HEK293 (cell line): ENCODE measurements at regions not wholly inside any gene's neighbourhood (a gene's known extent, or its start where the extent isn't known, plus 50 kb on each side); places are given as distances from the start of the nearest gene placed in this dataset.

Source experiments
- CTCF ChIA-PET: fragments of 350-600 bp; formaldehyde crosslinking; extraction: SDS; loops from one replicate; lab custom pipeline; 2021; ENCODE audit warnings: antibody characterized with exemption; lab: Yijun Ruan, JAX
- POLR2A ChIA-PET: fragments of 300-600 bp; formaldehyde crosslinking; extraction: SDS; loops from one replicate; lab custom pipeline; 2020; ENCODE audit warnings: antibody characterized with exemption, inconsistent platforms; lab: Yijun Ruan, JAX
- H3K27ac ChIP-seq: fragments of 200-500 bp; sonication (Bioruptor generic); 2 replicates; pipeline ENCODE4 v1.5.1; 2014; ENCODE audit warnings: low read depth, low read length, control low read depth, inconsistent platforms; ENCODE audit errors: extremely low read depth
- H3K36me3 ChIP-seq, 2 experiments: fragments of 200-500 bp in 1 of 2; sonication (Bioruptor generic) in 1 of 2; 1 replicate in 1 of 2; 2 replicates in 1 of 2; pipeline ENCODE4 v1.5.1; 2014 to 2017; ENCODE audit warnings: inconsistent platforms in 2 of 2, low read length in 2 of 2; ENCODE audit not compliant: control insufficient read depth in 2 of 2, insufficient read depth in 1 of 2
- H3K4me1 ChIP-seq: fragments of 200-500 bp; sonication (Bioruptor generic); 2 replicates; pipeline ENCODE4 v1.5.1; 2014; ENCODE audit warnings: mild to moderate bottlenecking, low read length, inconsistent platforms; ENCODE audit not compliant: control insufficient read depth, insufficient read depth
- H3K4me3 ChIP-seq: 2 replicates; pipeline ENCODE4 v1.5.1; 2011; ENCODE audit warnings: low read depth, mild to moderate bottlenecking, control low read depth, low read length, moderate library complexity
- H3K9me3 ChIP-seq: fragments of 200-500 bp; sonication (Bioruptor generic); 2 replicates; pipeline ENCODE4 v1.5.1; 2014; ENCODE audit warnings: low read depth, low read length, inconsistent platforms; ENCODE audit not compliant: control insufficient read depth, insufficient read depth
- BCL11B ChIP-seq: fragments of 450-650 bp; formaldehyde crosslinking; IDR thresholded peaks from 2 replicates; pipeline ENCODE4 v1.5.1; 2016; ENCODE audit warnings: low read depth, missing biosample characterization, missing genetic modification characterization
- KLF10 ChIP-seq: fragments of 450-650 bp; IDR thresholded peaks from 2 replicates; pipeline ENCODE4 v1.5.1; 2018; ENCODE audit warnings: missing biosample characterization, mild to moderate bottlenecking, missing genetic modification characterization
- KLF7 ChIP-seq: fragments of 450-650 bp; formaldehyde crosslinking; IDR thresholded peaks from 2 replicates; pipeline ENCODE4 v1.5.1; 2016; ENCODE audit warnings: missing biosample characterization, missing genetic modification characterization, borderline replicate concordance
- OSR2 ChIP-seq: fragments of 450-650 bp; formaldehyde crosslinking; IDR thresholded peaks from 2 replicates; pipeline ENCODE4 v1.5.1; 2016; ENCODE audit warnings: missing biosample characterization, missing genetic modification characterization
- OVOL3 ChIP-seq: fragments of 450-650 bp; formaldehyde crosslinking; IDR thresholded peaks from 2 replicates; pipeline ENCODE4 v1.5.1; 2016; ENCODE audit warnings: missing biosample characterization, missing genetic modification characterization
- PRDM6 ChIP-seq: fragments of 450-650 bp; formaldehyde crosslinking; IDR thresholded peaks from 2 replicates; pipeline ENCODE4 v1.5.1; 2017; ENCODE audit warnings: missing biosample characterization, missing genetic modification characterization
- REPIN1 ChIP-seq: fragments of 450-650 bp; formaldehyde crosslinking; IDR thresholded peaks from 2 replicates; pipeline ENCODE4 v1.5.1; 2017; ENCODE audit warnings: missing biosample characterization, missing genetic modification characterization, low read depth
- ZNF169 ChIP-seq: fragments of 450-650 bp; formaldehyde crosslinking; IDR thresholded peaks from 2 replicates; pipeline ENCODE4 v1.5.1; 2016; ENCODE audit warnings: missing biosample characterization, missing genetic modification characterization
- ZNF274 ChIP-seq, 2 experiments: fragments of 200-500 bp in 1 of 2; fragments of 450-650 bp in 1 of 2; sonication (Bioruptor generic) in 1 of 2; formaldehyde crosslinking in 1 of 2; IDR thresholded peaks; 2 replicates each; pipeline versions ENCODE4 v1.5.1 to v1.6.1; 2014 to 2016; ENCODE audit warnings: borderline replicate concordance in 1 of 2, inconsistent platforms in 1 of 2, low read length in 1 of 2, missing biosample characterization in 1 of 2, missing genetic modification characterization in 1 of 2
- ZNF404 ChIP-seq: fragments of 450-650 bp; formaldehyde crosslinking; IDR thresholded peaks from 2 replicates; pipeline ENCODE4 v1.5.1; 2017; ENCODE audit warnings: missing biosample characterization, missing genetic modification characterization
- ZNF555 ChIP-seq: fragments of 450-650 bp; formaldehyde crosslinking; conservative IDR thresholded peaks from 2 replicates; pipeline ENCODE4 v1.5.1; 2017; ENCODE audit warnings: missing biosample characterization, mild to moderate bottlenecking, missing genetic modification characterization, inconsistent platforms
- ZNF792 ChIP-seq: fragments of 450-650 bp; formaldehyde crosslinking; IDR thresholded peaks from 2 replicates; pipeline ENCODE4 v1.5.1; 2016; ENCODE audit warnings: missing biosample characterization, missing genetic modification characterization
- TF ChIP-seq, protein P1 (sequence below): fragments of 450-650 bp; formaldehyde crosslinking; IDR thresholded peaks from 2 replicates; pipeline ENCODE4 v1.5.1; 2016; ENCODE audit warnings: missing biosample characterization, missing genetic modification characterization
- TF ChIP-seq, protein P2 (sequence below): fragments of 450-650 bp; formaldehyde crosslinking; IDR thresholded peaks from 2 replicates; pipeline ENCODE4 v1.5.1; 2016; ENCODE audit warnings: missing biosample characterization, missing genetic modification characterization

- TF ChIP-seq BCL11B (tag by site-specific recombination) = no peak
Measured at GRCh38 chr20:22841846-22842245, 193.3 kb upstream of the SSTR4 start (continued).

DNA sequence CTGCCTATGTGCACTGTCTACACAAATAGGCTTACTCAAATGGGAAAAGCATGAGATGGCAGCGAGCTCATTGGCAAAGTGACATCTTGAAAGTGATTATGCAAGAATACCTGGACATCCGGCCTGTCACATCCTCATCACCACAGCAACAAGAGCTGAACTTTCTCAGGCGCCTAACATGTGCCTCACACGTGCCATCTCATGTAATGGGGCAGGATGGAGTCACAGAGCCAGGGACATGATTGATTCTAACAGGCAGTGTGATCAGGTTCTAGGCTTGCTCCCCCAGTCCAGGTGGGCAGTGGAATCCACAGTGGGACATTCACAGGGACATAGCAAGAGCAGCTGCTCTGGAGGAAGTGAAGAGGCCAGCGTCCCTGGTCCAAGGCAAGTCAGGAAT lies 192.3 kb upstream of the SSTR4 start:
- ChIA-PET POLR2A (no interaction called here), CTCF (interaction anchor here (0.7 to 2.2 kb wide), 3 partner anchors 9 to 203 kb away, joined by 3 to 8 read pairs (median 4); no protein-coding TSS in a partner anchor)
- H3K27ac ChIP-seq = no peak overlapping the region
- H3K4me1 ChIP-seq = peaks cover 4% of the 10 kb centered on the region; the same call in 1 of the 2 replicates
- H3K4me3 ChIP-seq = no peak overlapping the region
- TF ChIP-seq, protein P1, sequence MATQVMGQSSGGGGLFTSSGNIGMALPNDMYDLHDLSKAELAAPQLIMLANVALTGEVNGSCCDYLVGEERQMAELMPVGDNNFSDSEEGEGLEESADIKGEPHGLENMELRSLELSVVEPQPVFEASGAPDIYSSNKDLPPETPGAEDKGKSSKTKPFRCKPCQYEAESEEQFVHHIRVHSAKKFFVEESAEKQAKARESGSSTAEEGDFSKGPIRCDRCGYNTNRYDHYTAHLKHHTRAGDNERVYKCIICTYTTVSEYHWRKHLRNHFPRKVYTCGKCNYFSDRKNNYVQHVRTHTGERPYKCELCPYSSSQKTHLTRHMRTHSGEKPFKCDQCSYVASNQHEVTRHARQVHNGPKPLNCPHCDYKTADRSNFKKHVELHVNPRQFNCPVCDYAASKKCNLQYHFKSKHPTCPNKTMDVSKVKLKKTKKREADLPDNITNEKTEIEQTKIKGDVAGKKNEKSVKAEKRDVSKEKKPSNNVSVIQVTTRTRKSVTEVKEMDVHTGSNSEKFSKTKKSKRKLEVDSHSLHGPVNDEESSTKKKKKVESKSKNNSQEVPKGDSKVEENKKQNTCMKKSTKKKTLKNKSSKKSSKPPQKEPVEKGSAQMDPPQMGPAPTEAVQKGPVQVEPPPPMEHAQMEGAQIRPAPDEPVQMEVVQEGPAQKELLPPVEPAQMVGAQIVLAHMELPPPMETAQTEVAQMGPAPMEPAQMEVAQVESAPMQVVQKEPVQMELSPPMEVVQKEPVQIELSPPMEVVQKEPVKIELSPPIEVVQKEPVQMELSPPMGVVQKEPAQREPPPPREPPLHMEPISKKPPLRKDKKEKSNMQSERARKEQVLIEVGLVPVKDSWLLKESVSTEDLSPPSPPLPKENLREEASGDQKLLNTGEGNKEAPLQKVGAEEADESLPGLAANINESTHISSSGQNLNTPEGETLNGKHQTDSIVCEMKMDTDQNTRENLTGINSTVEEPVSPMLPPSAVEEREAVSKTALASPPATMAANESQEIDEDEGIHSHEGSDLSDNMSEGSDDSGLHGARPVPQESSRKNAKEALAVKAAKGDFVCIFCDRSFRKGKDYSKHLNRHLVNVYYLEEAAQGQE = no peak
- TF ChIP-seq REPIN1 (tag by site-specific recombination) = no peak
- no peak for TF ChIP-seq KLF7 (tag by site-specific recombination)
- no peak for TF ChIP-seq ZNF404 (tag by site-specific recombination)
- TF ChIP-seq ZNF169 (tag by site-specific recombination) = no peak
- TF ChIP-seq ZNF792 = no peak
- TF ChIP-seq KLF10 (tag by site-specific recombination) = no peak
- TF ChIP-seq ZNF274 (IDR thresholded peaks at IDR 0.05; ENCODE audit: low read length) = no peak
- TF ChIP-seq ZNF274 (tag by site-specific recombination; IDR thresholded peaks at IDR 0.05; ENCODE audit: borderline replicate concordance) = no peak
- H3K9me3 ChIP-seq = no peaks in the 10 kb centered on the region
- no peaks in the 10 kb centered on the region for H3K36me3 ChIP-seq

DNA sequence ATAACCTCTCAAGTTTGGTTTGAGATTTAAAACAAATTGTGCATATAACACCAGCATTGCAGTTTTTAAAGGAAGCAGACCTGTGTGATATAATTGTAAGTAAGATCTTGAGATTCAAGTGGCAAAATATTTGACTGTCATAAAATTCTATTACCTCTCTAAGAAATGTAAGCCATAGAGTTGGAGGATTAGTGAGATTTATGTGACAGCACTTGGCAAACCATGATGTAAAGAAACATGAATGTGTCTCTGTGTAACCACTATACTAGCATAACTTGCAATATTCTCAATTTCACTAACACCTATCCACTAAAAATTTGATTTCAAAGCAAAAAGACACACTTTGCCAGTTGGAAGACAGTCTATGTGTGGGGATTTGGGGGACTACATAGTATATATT lies 190.2 kb upstream of the SSTR4 start:
- Histone ChIP-seq H3K27ac (no peak overlapping the region), H3K4me1 (peaks cover 4% of the 10 kb centered on the region; the same call in 1 of the 2 replicates), H3K36me3 (no peaks in the 10 kb centered on the region), H3K4me3 (no peak overlapping the region), H3K9me3 (no peaks in the 10 kb centered on the region)
- ChIA-PET POLR2A (no interaction called here), CTCF (interaction anchor here (0.7 to 1.3 kb wide), 2 partner anchors 8 to 107 kb away, joined by 3 read pairs; no protein-coding TSS in a partner anchor)
- peak; percentile 56 for TF ChIP-seq PRDM6 (tag by site-specific recombination)
- TF ChIP-seq, protein P2, sequence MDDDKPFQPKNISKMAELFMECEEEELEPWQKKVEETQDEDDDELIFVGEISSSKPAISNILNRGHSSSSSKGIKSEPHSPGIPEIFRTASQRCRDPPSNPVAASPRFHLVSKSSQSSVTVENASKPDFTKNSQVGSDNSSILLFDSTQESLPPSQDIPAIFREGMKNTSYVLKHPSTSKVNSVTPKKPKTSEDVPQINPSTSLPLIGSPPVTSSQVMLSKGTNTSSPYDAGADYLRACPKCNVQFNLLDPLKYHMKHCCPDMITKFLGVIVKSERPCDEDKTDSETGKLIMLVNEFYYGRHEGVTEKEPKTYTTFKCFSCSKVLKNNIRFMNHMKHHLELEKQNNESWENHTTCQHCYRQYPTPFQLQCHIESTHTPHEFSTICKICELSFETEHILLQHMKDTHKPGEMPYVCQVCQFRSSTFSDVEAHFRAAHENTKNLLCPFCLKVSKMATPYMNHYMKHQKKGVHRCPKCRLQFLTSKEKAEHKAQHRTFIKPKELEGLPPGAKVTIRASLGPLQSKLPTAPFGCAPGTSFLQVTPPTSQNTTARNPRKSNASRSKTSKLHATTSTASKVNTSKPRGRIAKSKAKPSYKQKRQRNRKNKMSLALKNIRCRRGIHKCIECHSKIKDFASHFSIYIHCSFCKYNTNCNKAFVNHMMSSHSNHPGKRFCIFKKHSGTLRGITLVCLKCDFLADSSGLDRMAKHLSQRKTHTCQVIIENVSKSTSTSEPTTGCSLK (tag by site-specific recombination) = no peak
- 0 out of 2 replicates have a peak, but pooled peaks have one; percentile 15 for TF ChIP-seq OVOL3 (tag by site-specific recombination)
- TF ChIP-seq ZNF555 (tag by site-specific recombination) = no peak
- TF ChIP-seq, protein P1 = no peak
- TF ChIP-seq OSR2 (tag by site-specific recombination) = 0 out of 2 replicates have a peak, but pooled peaks have one; percentile 12
